T-helper 1 cell (primary cell): ENCODE measurements at regions not wholly inside any gene's neighbourhood (a gene's known extent, or its start where the extent isn't known, plus 50 kb on each side); places are given as distances from the start of the nearest gene placed in this dataset.
"Not testable (repeated sequence)": the region's sequence is repeated elsewhere in the genome, so short reads cannot be mapped to it uniquely, and the experiment has no call there.

Source experiments
- DNase-seq, 5 donors: peaks; one replicate each; pipeline ENCODE4 v3.0.0-alpha.2; 2012 to 2020

- DNase-seq: no peak
These were observed 803.6 kb upstream of the ADGRL3 start for GRCh38 chr4:60396341-60397049.

- no peak for DNase-seq
These were observed 799.5 kb upstream of the ADGRL3 start for GRCh38 chr4:60400593-60400992.

GRCh38 chr4:60404027-60404426 is 796.1 kb upstream of the ADGRL3 start:
- no peak for DNase-seq

- DNase-seq: no peak
These were observed 777.7 kb upstream of the ADGRL3 start for GRCh38 chr4:60422439-60422838.

GRCh38 chr4:60423573-60424184 is 776.4 kb upstream of the ADGRL3 start:
- DNase-seq: not testable (repeated sequence)

GRCh38 chr4:60432911-60433310 is 767.2 kb upstream of the ADGRL3 start:
- no peak for DNase-seq

- no peak for DNase-seq
These were observed 757.1 kb upstream of the ADGRL3 start for GRCh38 chr4:60443068-60443467.

- no peak for DNase-seq
These were observed 756.3 kb upstream of the ADGRL3 start for GRCh38 chr4:60443796-60444195.

GRCh38 chr4:60450054-60450453 is 750.1 kb upstream of the ADGRL3 start:
- no peak for DNase-seq

GRCh38 chr4:60452266-60452665 is 747.9 kb upstream of the ADGRL3 start:
- no peak for DNase-seq

GRCh38 chr4:60455380-60455779 is 744.7 kb upstream of the ADGRL3 start:
- DNase-seq: no peak

GRCh38 chr4:60461551-60461950 is 738.6 kb upstream of the ADGRL3 start:
- no peak for DNase-seq

- no peak for DNase-seq
These were observed 736.1 kb upstream of the ADGRL3 start for GRCh38 chr4:60463857-60464502.

GRCh38 chr4:60482921-60483351 is 717.2 kb upstream of the ADGRL3 start:
- DNase-seq: no peak

GRCh38 chr4:60485276-60485675 is 714.9 kb upstream of the ADGRL3 start:
- no peak for DNase-seq

- DNase-seq: not testable (repeated sequence)
These were observed 712.9 kb upstream of the ADGRL3 start for GRCh38 chr4:60487118-60487761.

GRCh38 chr4:60500810-60501209 is 699.3 kb upstream of the ADGRL3 start:
- DNase-seq: no peak

- no peak for DNase-seq
These were observed 697.4 kb upstream of the ADGRL3 start for GRCh38 chr4:60502733-60503132.

GRCh38 chr4:60506061-60506460 is 694.1 kb upstream of the ADGRL3 start:
- no peak for DNase-seq

- DNase-seq: no peak
These were observed 677.9 kb upstream of the ADGRL3 start for GRCh38 chr4:60522265-60522664.

- DNase-seq: no peak
These were observed 668.2 kb upstream of the ADGRL3 start for GRCh38 chr4:60531776-60532379.

GRCh38 chr4:60544981-60545380 is 655.1 kb upstream of the ADGRL3 start:
- no peak for DNase-seq

GRCh38 chr4:60562334-60562733 is 637.8 kb upstream of the ADGRL3 start:
- no peak for DNase-seq
